Stimulated activated CD8-positive, alpha-beta memory T cell treated with anti-CD3 and anti-CD28 coated beads, Interleukin-4, amount 100 ng/mL, for 24 hours (primary cell): ENCODE measurements at regions not wholly inside any gene's neighbourhood (a gene's known extent, or its start where the extent isn't known, plus 50 kb on each side); places are given as distances from the start of the nearest gene placed in this dataset.
"Not testable (repeated sequence)": the region's sequence is repeated elsewhere in the genome, so short reads cannot be mapped to it uniquely, and the experiment has no call there.

Experiments
- DNase-seq: peaks from one replicate; pipeline ENCODE4 v3.0.0-alpha.2; 2020; ENCODE audit warnings: low read depth

DNA sequence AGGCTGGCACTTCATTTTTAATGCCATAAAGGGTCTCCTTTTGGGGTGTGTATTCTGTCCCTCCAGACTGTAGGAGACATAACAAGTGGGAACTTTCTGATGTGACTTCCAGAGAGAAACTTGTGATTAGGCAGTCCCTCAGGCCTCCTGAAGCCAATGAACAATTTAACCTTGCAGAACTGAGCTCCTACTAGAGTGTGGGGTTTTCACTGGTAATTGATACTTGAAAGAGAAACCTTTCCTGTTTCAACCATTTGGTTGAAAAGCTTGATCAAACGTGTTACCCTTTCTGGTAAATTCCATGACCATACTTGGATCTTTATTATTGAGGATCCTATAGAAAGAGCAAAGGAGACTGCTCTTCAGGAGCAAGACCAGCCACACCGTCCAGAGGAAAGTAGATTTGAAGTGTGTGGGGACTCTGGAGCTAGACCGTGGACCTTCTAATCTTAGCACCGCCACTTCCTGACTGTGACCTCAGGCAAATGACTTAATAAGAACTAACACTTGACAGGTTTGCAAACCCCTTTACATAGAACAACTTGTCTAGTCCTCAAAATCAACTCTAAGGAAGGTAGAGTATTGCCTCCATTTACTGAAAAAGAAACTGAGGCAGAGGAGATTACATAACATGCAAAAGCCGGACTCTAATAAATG is 69.9 kb upstream of the GDNF start:
- not testable (repeated sequence) for DNase-seq

DNA sequence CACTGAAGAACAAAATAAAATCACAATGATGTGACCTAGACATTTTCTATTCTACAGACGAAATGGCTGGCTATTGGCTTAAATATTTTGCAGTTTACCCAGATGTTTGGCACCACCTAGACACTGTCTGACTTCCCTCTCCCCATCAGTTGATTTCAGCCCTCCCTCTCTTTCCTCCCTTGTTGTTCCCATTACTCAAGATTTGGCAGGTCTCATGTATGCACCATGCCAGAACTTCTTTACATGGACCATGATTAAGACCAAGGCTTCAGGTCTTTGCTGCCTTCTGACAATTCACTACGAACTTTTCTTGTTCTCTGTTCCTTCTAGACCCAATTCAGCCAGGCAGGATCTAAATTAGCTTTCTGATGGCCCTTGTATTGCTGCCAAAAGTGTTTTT is 66.6 kb upstream of the GDNF start:
- no peak for DNase-seq

DNA sequence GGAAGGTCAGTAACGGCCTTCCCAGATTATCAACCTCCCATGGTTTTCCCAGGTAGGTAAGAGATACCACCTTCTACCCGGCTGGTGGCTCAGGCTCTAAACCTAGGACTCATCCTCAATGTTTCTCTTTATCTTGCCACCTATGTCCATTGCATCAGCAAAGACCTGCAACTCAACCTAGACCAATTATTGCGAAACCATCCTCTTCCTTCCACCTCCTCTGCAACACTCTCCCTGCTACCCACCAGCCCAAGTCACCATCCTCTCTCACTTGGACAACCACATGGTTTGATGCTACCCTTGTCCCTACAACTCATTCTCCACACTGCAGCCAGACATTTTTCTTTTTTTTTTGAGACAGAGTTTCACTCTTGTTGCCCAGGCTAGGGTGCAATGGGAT is 65.4 kb upstream of the GDNF start:
- no peak for DNase-seq

DNA sequence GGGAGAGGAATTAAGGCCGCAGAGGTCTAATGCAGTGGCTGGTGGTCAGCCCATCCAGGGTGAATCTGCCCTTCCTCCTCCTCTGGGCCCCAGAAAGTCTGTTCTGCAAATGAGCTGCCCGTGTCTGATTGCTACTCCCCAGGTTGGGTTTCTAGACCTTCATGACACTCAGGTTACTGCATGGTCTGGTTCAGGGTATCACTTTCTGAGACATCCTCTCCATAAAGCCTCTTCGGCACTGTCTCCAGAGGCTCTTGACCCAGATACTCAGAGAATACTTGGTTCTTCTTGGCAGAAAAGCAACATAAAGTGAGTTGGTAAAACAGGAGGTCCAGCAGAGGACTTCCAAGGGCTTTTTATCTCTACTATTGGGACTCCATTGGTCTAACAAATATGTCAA is 62.5 kb upstream of the GDNF start:
- no peak for DNase-seq

DNA sequence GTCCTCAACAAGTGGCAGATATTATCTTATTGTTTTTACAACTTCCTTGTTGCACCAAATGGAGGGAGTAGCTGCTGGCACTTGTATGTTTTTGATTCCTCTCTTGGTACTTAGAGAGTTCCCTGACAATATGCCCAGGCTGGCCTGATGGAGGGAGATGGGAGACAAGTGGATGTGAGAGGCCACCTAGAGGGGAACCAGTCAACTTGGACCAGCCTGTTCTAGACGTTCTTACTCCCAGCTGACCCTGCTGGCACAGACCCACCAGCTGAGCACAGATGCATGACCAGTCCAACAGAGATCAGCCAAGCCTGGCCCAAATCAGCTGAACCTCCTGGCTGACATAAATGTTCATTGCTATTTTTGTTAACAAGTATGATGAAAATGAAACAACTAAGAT is 60.9 kb upstream of the GDNF start:
- DNase-seq, result no peak

DNA sequence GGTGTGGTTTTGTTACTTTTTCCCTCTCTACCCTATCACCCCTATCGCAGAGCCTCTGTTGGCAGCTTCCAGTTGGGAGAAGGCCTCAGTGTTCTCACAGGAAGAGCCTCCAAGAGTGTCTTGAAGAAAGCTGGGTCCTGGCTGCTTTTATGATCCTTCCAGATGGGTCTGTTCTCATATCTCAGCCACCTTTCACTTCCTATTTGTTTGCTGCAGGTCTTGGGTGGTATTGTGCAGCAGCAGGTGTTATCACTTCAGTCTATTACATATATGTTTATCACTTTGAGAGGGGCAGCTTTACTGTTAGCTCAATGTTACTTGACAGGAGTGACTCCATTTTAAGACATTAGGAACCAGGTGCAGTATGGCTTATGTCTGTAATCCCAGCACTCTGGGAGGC is 59.2 kb upstream of the GDNF start:
- DNase-seq, result no peak

DNA sequence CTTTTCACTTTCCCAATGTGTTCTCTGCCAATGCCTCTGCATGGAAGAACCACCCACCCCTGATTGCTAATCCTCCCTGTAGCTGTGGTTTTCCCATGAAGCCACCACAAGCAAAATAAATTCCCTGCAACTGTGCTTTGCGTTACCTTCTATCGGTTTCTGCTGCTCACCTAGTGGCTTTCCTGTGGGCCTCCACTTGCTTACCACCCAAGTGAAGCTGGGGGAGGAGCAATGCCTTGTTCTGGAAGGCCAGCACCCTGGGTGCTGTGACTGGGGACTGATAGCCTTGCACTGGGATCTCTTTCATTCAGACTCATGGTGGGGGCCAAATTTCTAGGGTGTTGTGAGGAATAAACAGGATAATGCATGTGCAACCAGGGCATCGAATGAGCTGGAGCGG is 56.3 kb upstream of the GDNF start:
- DNase-seq, result no peak

DNA sequence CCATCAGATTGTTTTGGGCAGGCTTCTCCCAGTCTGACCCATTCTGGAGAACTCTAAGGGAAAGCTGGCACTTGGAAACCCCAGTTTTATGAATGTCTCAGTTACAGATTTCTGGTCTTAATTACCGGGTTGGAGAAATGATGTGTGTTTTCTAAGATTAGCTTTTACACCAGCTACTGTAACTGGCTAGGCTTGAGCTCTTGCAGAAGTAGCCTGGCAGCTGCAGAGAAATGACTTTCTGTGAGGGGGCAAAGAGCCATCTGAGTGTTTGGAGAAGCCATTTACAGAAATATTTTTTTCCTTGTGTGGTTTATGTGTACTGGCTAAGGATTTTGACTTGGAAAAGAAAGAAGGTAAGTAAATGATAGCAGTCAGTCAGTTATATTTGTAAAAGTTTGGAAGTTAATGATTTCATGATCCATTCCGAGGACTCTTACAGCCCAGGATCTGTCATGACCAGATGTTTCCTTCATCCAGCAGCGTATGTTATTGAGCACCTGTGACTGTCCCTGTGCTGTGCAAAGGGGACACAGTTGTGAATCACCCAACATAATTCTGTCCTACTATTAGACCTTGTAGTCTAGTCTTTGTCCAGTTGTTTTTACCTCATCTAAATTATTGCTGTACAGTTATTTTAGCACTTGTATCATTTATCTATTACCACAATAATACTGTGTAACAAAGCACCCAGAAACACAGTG is 53.7 kb upstream of the GDNF start:
- DNase-seq, result no peak

DNA sequence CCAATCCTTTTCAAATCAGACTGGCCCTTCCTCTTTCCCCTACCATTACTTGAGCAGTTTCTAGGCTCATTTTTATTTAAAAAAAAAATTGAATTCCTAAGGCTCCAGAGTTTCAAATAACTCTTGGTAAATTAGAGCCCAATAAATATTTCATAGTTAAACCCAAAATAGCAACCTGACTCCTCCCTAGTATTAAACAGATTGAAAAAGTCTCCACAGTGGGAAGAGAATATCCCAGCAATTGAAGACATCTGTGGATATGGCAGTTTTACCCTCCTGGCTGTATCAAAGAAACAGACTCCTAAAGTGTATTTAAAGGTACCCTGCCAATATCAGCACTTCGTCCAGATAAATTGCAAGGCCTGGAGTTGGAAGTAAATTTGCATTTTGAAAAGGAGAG is 52.7 kb upstream of the GDNF start:
- DNase-seq, result no peak

DNA sequence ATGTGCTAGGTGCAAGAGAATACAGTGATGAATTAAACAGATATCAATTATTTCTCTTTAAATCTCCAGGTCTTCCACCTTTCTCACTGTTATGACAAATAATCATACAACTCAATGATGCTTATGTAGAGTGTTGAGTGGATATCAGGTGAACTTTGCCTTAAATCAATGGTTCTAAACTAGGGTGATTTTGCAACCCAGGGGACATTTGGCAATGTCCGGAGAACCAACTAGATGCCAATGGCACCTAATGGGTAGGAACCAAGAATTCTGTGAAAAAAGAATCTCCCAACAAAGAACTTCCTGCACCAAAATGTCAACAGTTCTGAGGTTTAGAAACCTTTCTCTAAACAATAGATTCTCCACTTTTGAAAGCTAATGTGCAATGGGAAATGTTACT is 52.0 kb upstream of the GDNF start:
- DNase-seq, result no peak

DNA sequence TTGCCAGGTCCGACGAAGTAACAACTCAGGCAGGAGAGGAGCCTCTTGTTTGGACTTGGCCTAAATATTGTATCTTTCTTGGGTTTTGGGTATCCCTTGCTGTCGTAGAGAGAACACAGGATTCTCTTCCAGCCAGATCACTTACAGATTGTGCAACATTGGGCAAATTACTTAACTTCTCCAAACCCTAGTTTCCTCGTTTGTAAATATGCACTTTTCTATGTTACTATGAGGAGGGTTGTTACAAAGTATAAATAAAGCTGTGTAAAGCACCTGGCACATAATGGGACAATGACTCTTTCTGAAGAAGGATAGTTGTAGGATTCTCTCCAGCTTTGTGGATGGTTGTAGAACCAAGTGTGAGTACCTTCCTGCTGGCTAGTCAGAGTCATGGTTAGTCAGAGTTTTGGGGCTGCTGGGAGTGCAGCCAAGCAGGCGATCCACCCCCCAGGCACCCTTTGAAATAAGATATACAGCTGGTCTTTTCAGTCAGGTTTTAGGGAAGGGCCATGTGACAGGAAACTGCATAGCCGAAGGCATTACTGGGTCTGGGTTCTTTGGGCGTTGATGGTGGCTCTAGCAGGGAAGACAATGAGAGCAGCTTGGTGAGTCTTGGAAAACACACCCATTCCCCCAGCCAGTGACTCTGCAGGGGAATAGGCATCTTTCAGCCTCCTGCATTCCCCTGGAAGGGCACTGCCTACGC is 49.9 kb upstream of the GDNF start:
- DNase-seq, result no peak
